SIG-M5 treated with dmso at 0.1 percent for 504 hours (cell line): ENCODE measurements at regions not wholly inside any gene's neighbourhood (a gene's known extent, or its start where the extent isn't known, plus 50 kb on each side); places are given as distances from the start of the nearest gene placed in this dataset.
A peak's percentile ranks its signal among the peaks of the same experiment; 100 is the strongest.

Experiments used
- DNase-seq: peaks from one replicate; lab custom pipeline; 2025; ENCODE audit not compliant: unreplicated experiment; lab: John Stamatoyannopoulos, UW

- no peak for DNase-seq
Measured at GRCh38 chr14:58942516-58942915, 246.0 kb upstream of the DAAM1 start.

- no peak for DNase-seq
Measured at GRCh38 chr14:58944343-58944967, 244.0 kb upstream of the DAAM1 start.

GRCh38 chr14:58944968-58945356 is 243.5 kb upstream of the DAAM1 start:
- no peak for DNase-seq

GRCh38 chr14:58946431-58946830 is 242.0 kb upstream of the DAAM1 start:
- DNase-seq: no peak

GRCh38 chr14:58947156-58947555 is 241.3 kb upstream of the DAAM1 start:
- DNase-seq: no peak

- no peak for DNase-seq
Measured at GRCh38 chr14:58947814-58948445, 240.5 kb upstream of the DAAM1 start.

GRCh38 chr14:58950555-58950954 is 237.9 kb upstream of the DAAM1 start:
- DNase-seq: no peak

- no peak for DNase-seq
Measured at GRCh38 chr14:58951143-58951542, 237.3 kb upstream of the DAAM1 start.

GRCh38 chr14:58954052-58954451 is 234.4 kb upstream of the DAAM1 start:
- no peak for DNase-seq

GRCh38 chr14:58954901-58955861 is 233.3 kb upstream of the DAAM1 start:
- no peak for DNase-seq

GRCh38 chr14:58961045-58961731 is 227.3 kb upstream of the DAAM1 start:
- DNase-seq: no peak

- no peak for DNase-seq
Measured at GRCh38 chr14:58963873-58964597, 224.4 kb upstream of the DAAM1 start.

GRCh38 chr14:58964598-58964928 is 223.9 kb upstream of the DAAM1 start:
- no peak for DNase-seq

- DNase-seq: no peak
Measured at GRCh38 chr14:58965601-58966000, 222.9 kb upstream of the DAAM1 start.

GRCh38 chr14:58966997-58967396 is 221.5 kb upstream of the DAAM1 start:
- DNase-seq: no peak

- no peak for DNase-seq
Measured at GRCh38 chr14:58969951-58970751, 218.3 kb upstream of the DAAM1 start.

- DNase-seq: peak; percentile 3
Measured at GRCh38 chr14:58972233-58973017, 216.0 kb upstream of the DAAM1 start.

- DNase-seq: no peak
Measured at GRCh38 chr14:58977366-58977765, 211.1 kb upstream of the DAAM1 start.

- DNase-seq: no peak
Measured at GRCh38 chr14:58978343-58978742, 210.1 kb upstream of the DAAM1 start.
